ENCODE measurements at regions not wholly inside any gene's neighbourhood (a gene's known extent, or its start where the extent isn't known, plus 50 kb on each side); places are given as distances from the start of the nearest gene placed in this dataset.

GRCh38 chr10:131577786-131578471 is 266.4 kb upstream of the TCERG1L start:
- no peaks in the 10 kb centered on the region for H3K36me3 Mint-ChIP-seq (ENCODE audit: unreplicated experiment)
- no peaks in the 10 kb centered on the region for H3K4me1 Mint-ChIP-seq (ENCODE audit: low read depth, unreplicated experiment)
- DNase-seq = no peak
- no peak overlapping the region for H3K27ac Mint-ChIP-seq (ENCODE audit: unreplicated experiment)
- H3K9me3 Mint-ChIP-seq (ENCODE audit: unreplicated experiment) = peaks cover 8% of the 10 kb centered on the region
- peaks cover 3% of the 10 kb centered on the region for H3K27me3 Mint-ChIP-seq (ENCODE audit: unreplicated experiment)
- H3K4me3 Mint-ChIP-seq (ENCODE audit: unreplicated experiment) = no peak overlapping the region
- no peak for TF ChIP-seq CTCF (IDR thresholded peaks at IDR 0.05; ENCODE audit: partially characterized antibody, unreplicated experiment)

DNA sequence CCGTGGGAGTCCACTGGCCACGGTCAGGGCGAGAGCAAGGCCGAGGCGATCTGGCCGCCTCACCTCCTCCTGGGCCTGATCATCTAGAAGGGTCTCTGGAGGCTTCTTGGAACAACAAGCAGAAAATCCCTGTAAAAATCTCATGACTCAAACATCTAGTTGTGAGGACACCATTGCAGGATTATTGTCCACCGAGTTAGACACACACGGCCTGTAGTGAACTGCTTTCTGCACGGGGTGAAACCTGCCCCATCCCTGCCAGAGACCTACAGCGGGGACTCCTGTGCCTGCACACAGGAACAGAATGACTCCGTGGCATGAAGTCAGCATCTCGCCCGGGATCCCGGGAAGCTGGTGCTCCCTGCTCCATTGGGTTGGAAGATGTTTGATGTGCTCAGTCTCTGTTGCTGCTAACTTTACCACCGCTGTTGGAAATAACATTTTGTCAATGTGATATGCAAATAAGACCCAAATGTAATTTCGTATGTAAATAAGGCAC is 267.0 kb upstream of the TCERG1L start:
- Mint-ChIP-seq H3K27me3 (ENCODE audit: unreplicated experiment) (peaks cover 3% of the 10 kb centered on the region), H3K9me3 (ENCODE audit: unreplicated experiment) (peaks cover 8% of the 10 kb centered on the region), H3K36me3 (ENCODE audit: unreplicated experiment) (no peaks in the 10 kb centered on the region), H3K27ac (ENCODE audit: unreplicated experiment) (no peak overlapping the region), H3K4me3 (ENCODE audit: unreplicated experiment) (no peak overlapping the region), H3K4me1 (ENCODE audit: low read depth, unreplicated experiment) (no peaks in the 10 kb centered on the region)
- no peak for DNase-seq
- no peak for TF ChIP-seq CTCF (IDR thresholded peaks at IDR 0.05; ENCODE audit: partially characterized antibody, unreplicated experiment)

- Mint-ChIP-seq H3K36me3 (ENCODE audit: unreplicated experiment) (no peaks in the 10 kb centered on the region), H3K4me1 (ENCODE audit: low read depth, unreplicated experiment) (no peaks in the 10 kb centered on the region), H3K9me3 (ENCODE audit: unreplicated experiment) (peaks cover 8% of the 10 kb centered on the region), H3K27ac (ENCODE audit: unreplicated experiment) (no peak overlapping the region), H3K4me3 (ENCODE audit: unreplicated experiment) (no peak overlapping the region), H3K27me3 (ENCODE audit: unreplicated experiment) (peaks cover 3% of the 10 kb centered on the region)
- no peak for DNase-seq
- no peak for TF ChIP-seq CTCF (IDR thresholded peaks at IDR 0.05; ENCODE audit: partially characterized antibody, unreplicated experiment)
Measured at GRCh38 chr10:131579251-131580071, 267.9 kb upstream of the TCERG1L start.

GRCh38 chr10:131580076-131580652 is 268.6 kb upstream of the TCERG1L start:
- H3K27ac Mint-ChIP-seq (ENCODE audit: unreplicated experiment) = no peak overlapping the region
- no peaks in the 10 kb centered on the region for H3K4me1 Mint-ChIP-seq (ENCODE audit: low read depth, unreplicated experiment)
- H3K27me3 Mint-ChIP-seq (ENCODE audit: unreplicated experiment) = peaks cover 3% of the 10 kb centered on the region
- TF ChIP-seq CTCF (IDR thresholded peaks at IDR 0.05; ENCODE audit: partially characterized antibody, unreplicated experiment) = no peak
- H3K36me3 Mint-ChIP-seq (ENCODE audit: unreplicated experiment) = peaks cover under 1% of the 10 kb centered on the region
- no peak overlapping the region for H3K4me3 Mint-ChIP-seq (ENCODE audit: unreplicated experiment)
- H3K9me3 Mint-ChIP-seq (ENCODE audit: unreplicated experiment) = peaks cover 8% of the 10 kb centered on the region
- no peak for DNase-seq
